ENCODE measurements at regions not wholly inside any gene's neighbourhood (a gene's known extent, or its start where the extent isn't known, plus 50 kb on each side); places are given as distances from the start of the nearest gene placed in this dataset.

GRCh38 chr5:142378737-142379634 is 54.2 kb upstream of the SPRY4 start:
- DNase-seq (ENCODE audit: low read depth) = no peak

GRCh38 chr5:142375944-142376411 is 51.2 kb upstream of the SPRY4 start:
- DNase-seq (ENCODE audit: low read depth) = peak; percentile 53

All from LHCN-M2 (cell line).